ENCODE measurements at regions not wholly inside any gene's neighbourhood (a gene's known extent, or its start where the extent isn't known, plus 50 kb on each side); places are given as distances from the start of the nearest gene placed in this dataset.

- no peak for DNase-seq (ENCODE audit: low read depth)
Measured at GRCh38 chr2:239487272-239487671, 86.5 kb upstream of the HDAC4 start.

GRCh38 chr2:239485622-239486021, 84.8 kb upstream of the HDAC4 start:
- no peak for DNase-seq (ENCODE audit: low read depth)

- no peak for DNase-seq (ENCODE audit: low read depth)
Measured at GRCh38 chr2:239484571-239485355, 83.9 kb upstream of the HDAC4 start.

GRCh38 chr2:239482778-239483712, 82.2 kb upstream of the HDAC4 start:
- no peak for DNase-seq (ENCODE audit: low read depth)

GRCh38 chr2:239479471-239479870, 78.7 kb upstream of the HDAC4 start:
- DNase-seq (ENCODE audit: low read depth) = no peak

- DNase-seq (ENCODE audit: low read depth) = no peak
Measured at GRCh38 chr2:239477591-239477990, 76.8 kb upstream of the HDAC4 start.

GRCh38 chr2:239476757-239477585, 76.2 kb upstream of the HDAC4 start:
- DNase-seq (ENCODE audit: low read depth) = no peak

- no peak for DNase-seq (ENCODE audit: low read depth)
Measured at GRCh38 chr2:239476029-239476756, 75.4 kb upstream of the HDAC4 start.

GRCh38 chr2:239475161-239476028, 74.6 kb upstream of the HDAC4 start:
- no peak for DNase-seq (ENCODE audit: low read depth)

- DNase-seq (ENCODE audit: low read depth) = no peak
Measured at GRCh38 chr2:239473211-239473805, 72.5 kb upstream of the HDAC4 start.

GRCh38 chr2:239472235-239472775, 71.5 kb upstream of the HDAC4 start:
- DNase-seq (ENCODE audit: low read depth) = no peak

GRCh38 chr2:239471011-239471792, 70.4 kb upstream of the HDAC4 start:
- DNase-seq (ENCODE audit: low read depth) = no peak

GRCh38 chr2:239470151-239470900, 69.5 kb upstream of the HDAC4 start:
- no peak for DNase-seq (ENCODE audit: low read depth)

- no peak for DNase-seq (ENCODE audit: low read depth)
Measured at GRCh38 chr2:239469106-239469960, 68.5 kb upstream of the HDAC4 start.

GRCh38 chr2:239468491-239469105, 67.8 kb upstream of the HDAC4 start:
- no peak for DNase-seq (ENCODE audit: low read depth)

- no peak for DNase-seq (ENCODE audit: low read depth)
Measured at GRCh38 chr2:239467956-239468490, 67.2 kb upstream of the HDAC4 start.

Data from activated T-helper 9 cell treated with anti-CD3 and anti-CD28 coated beads, Interleukin-2, amount 50 U/mL, for 16 hours (primary cell).